ENCODE measurements at regions not wholly inside any gene's neighbourhood (a gene's known extent, or its start where the extent isn't known, plus 50 kb on each side); places are given as distances from the start of the nearest gene placed in this dataset.

GRCh38 chr16:50996166-50996829 is 154.8 kb downstream of the SALL1 start:
- H3K4me1 ChIP-seq (replicated peaks in 1 of 2), result no peaks in the 10 kb centered on the region
- no peak overlapping the region for H3K27ac ChIP-seq
- H3K9me3 ChIP-seq (replicated peaks in 1 of 3), result no peaks in the 10 kb centered on the region
- TF ChIP-seq, protein P1, sequence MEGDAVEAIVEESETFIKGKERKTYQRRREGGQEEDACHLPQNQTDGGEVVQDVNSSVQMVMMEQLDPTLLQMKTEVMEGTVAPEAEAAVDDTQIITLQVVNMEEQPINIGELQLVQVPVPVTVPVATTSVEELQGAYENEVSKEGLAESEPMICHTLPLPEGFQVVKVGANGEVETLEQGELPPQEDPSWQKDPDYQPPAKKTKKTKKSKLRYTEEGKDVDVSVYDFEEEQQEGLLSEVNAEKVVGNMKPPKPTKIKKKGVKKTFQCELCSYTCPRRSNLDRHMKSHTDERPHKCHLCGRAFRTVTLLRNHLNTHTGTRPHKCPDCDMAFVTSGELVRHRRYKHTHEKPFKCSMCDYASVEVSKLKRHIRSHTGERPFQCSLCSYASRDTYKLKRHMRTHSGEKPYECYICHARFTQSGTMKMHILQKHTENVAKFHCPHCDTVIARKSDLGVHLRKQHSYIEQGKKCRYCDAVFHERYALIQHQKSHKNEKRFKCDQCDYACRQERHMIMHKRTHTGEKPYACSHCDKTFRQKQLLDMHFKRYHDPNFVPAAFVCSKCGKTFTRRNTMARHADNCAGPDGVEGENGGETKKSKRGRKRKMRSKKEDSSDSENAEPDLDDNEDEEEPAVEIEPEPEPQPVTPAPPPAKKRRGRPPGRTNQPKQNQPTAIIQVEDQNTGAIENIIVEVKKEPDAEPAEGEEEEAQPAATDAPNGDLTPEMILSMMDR (IDR thresholded peaks at IDR 0.05), result no peak
- no peak for TF ChIP-seq POLR2A (IDR thresholded peaks at IDR 0.05)
- H3K27me3 ChIP-seq, result no peaks in the 10 kb centered on the region
- H3K4me3 ChIP-seq, result no peak overlapping the region
- no peak for DNase-seq
- intact Hi-C loops (cut with DNase I), result no loop called here
- WGBS, 4 donors, result 60 to 77% (median 70%) methylated on average over 3 to 12 of the region's 12 CpGs
- H3K36me3 ChIP-seq (replicated peaks in 1 of 2), result no peaks in the 10 kb centered on the region

- DNase-seq, result no peak
- Histone ChIP-seq H3K9me3 (replicated peaks in 1 of 3) (no peaks in the 10 kb centered on the region), H3K4me3 (no peak overlapping the region), H3K27ac (no peak overlapping the region), H3K27me3 (no peaks in the 10 kb centered on the region), H3K4me1 (replicated peaks in 1 of 2) (no peaks in the 10 kb centered on the region), H3K36me3 (replicated peaks in 1 of 2) (no peaks in the 10 kb centered on the region)
- intact Hi-C loops (cut with DNase I), result no loop called here
- TF ChIP-seq, protein P1 (IDR thresholded peaks at IDR 0.05), result no peak
- 77 to 83% (median 81%) methylated on average over 8 of the region's 8 CpGs for WGBS, 4 donors
These were observed 156.1 kb downstream of the SALL1 start for GRCh38 chr16:50994995-50995394.

- WGBS, 4 donors, result 88 to 91% (median 89%) methylated on average over 18 of the region's 18 CpGs
- intact Hi-C loops (cut with DNase I), result no loop called here
- Histone ChIP-seq H3K4me1 (replicated peaks in 1 of 2) (no peaks in the 10 kb centered on the region), H3K27ac (no peak overlapping the region), H3K4me3 (no peak overlapping the region), H3K36me3 (replicated peaks in 1 of 2) (no peaks in the 10 kb centered on the region), H3K9me3 (replicated peaks in 1 of 3) (no peaks in the 10 kb centered on the region), H3K27me3 (no peaks in the 10 kb centered on the region)
- DNase-seq, result no peak
- no peak for TF ChIP-seq POLR2A (IDR thresholded peaks at IDR 0.05)
- TF ChIP-seq, protein P1 (IDR thresholded peaks at IDR 0.05), result no peak
These were observed 158.6 kb downstream of the SALL1 start for GRCh38 chr16:50992350-50993032.

- Histone ChIP-seq H3K27me3 (no peaks in the 10 kb centered on the region), H3K27ac (no peak overlapping the region), H3K36me3 (replicated peaks in 1 of 2) (no peaks in the 10 kb centered on the region), H3K4me1 (replicated peaks in 1 of 2) (no peaks in the 10 kb centered on the region), H3K4me3 (no peak overlapping the region), H3K9me3 (replicated peaks in 1 of 3) (no peaks in the 10 kb centered on the region)
- intact Hi-C loops (cut with DNase I), result no loop called here
- no peak for TF ChIP-seq POLR2A (IDR thresholded peaks at IDR 0.05)
- TF ChIP-seq, protein P1 (IDR thresholded peaks at IDR 0.05), result no peak
- no peak for DNase-seq
- 82 to 89% (median 88%) methylated on average over 6 to 13 of the region's 13 CpGs for WGBS, 4 donors
These were observed 159.6 kb downstream of the SALL1 start for GRCh38 chr16:50991436-50991835.

Measured in adrenal gland (tissue), 9 donors.